Calu3 (cell line): ENCODE measurements at regions not wholly inside any gene's neighbourhood (a gene's known extent, or its start where the extent isn't known, plus 50 kb on each side); places are given as distances from the start of the nearest gene placed in this dataset.

ENCODE experiments used
- BruUV-seq: library from RNA; stranded (reverse); fragments of 400-500 nt; replicated peaks from 2 replicates; lab custom pipeline; 2021; lab: Mats Ljungman, UMichigan
- CTCF ChIA-PET: fragments of 300-600 bp; sonication (Branson Sonifier 250); formaldehyde crosslinking; loops from one replicate; lab custom pipeline; 2022; ENCODE audit warnings: antibody characterized with exemption; lab: Charles Lee
- DNase-seq: peaks from one replicate; pipeline ENCODE4 v3.0.0; 2022
- H3K27ac Mint-ChIP-seq: one replicate; pipeline ENCODE4 v1.8.0; 2022; ENCODE audit warnings: mixed read lengths; ENCODE audit not compliant: unreplicated experiment
- H3K27me3 Mint-ChIP-seq: one replicate; pipeline ENCODE4 v1.8.0; 2022; ENCODE audit warnings: mixed read lengths; ENCODE audit not compliant: unreplicated experiment
- H3K36me3 Mint-ChIP-seq: one replicate; pipeline ENCODE4 v1.8.0; 2022; ENCODE audit warnings: mild to moderate bottlenecking, moderate library complexity, mixed read lengths; ENCODE audit not compliant: insufficient read depth, unreplicated experiment
- H3K4me1 Mint-ChIP-seq: one replicate; pipeline ENCODE4 v1.8.0; 2022; ENCODE audit warnings: mild to moderate bottlenecking, low read depth, mixed read lengths; ENCODE audit not compliant: unreplicated experiment
- H3K4me3 Mint-ChIP-seq: one replicate; pipeline ENCODE4 v1.8.0; 2022; ENCODE audit warnings: mild to moderate bottlenecking, low read depth, moderate library complexity, mixed read lengths; ENCODE audit not compliant: unreplicated experiment
- H3K9me3 Mint-ChIP-seq: one replicate; pipeline ENCODE4 v1.8.0; 2022; ENCODE audit warnings: low read depth, mixed read lengths; ENCODE audit not compliant: unreplicated experiment
- CTCF ChIP-seq: fragments of 200-600 bp; IDR thresholded peaks from one replicate; pipeline ENCODE4 v1.8.0; 2022; ENCODE audit warnings: antibody characterized with exemption; ENCODE audit not compliant: unreplicated experiment
- intact Hi-C: fragments of 100-400 bp; cut with micrococcal nuclease; formaldehyde crosslinking; loops from one replicate; pipeline ENCODE4 v1.10.0; 2022; ENCODE audit not compliant: unreplicated experiment

DNA sequence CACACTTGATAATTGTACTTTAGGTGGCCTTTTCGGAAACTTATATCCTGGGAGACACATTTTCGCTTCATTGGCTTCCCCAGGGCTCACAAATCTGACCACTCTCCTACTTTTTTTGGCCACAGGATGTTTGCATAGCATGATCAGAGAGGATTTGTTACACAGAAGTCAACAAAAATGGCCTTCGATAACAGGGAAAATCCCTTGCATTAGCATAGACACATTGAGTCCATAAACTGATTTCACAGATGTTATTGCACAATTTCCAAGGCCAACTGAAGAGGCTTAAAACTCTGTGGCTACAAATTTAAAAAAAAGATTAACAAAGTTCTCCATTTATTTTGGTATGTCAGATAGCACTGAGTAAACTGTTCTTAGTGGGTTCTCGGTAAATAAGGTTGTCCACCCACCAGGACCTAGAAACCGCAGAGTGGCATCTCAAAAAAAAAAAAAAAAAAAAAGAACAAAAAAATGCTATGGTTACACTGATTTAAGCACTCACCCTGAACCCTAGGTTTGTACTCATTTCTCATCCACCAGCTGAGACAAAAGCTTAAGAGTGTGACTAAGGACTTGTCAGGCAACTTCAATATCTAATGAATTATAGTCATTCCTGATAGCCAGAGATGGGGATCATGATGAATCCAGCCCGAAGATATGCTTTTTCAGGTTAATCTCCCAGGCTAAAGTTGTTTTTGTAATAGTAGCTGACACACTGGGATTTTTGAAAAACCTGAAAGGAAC, 188.9 kb upstream of the SYNPR start:
- H3K36me3 Mint-ChIP-seq = no peaks in the 10 kb centered on the region
- DNase-seq = no peak
- no peaks in the 10 kb centered on the region for H3K27me3 Mint-ChIP-seq
- H3K9me3 Mint-ChIP-seq = no peaks in the 10 kb centered on the region
- no peak for TF ChIP-seq CTCF
- CTCF ChIA-PET = no interaction called here
- H3K27ac Mint-ChIP-seq = no peak overlapping the region
- intact Hi-C loops = no loop called here
- no peaks in the 10 kb centered on the region for H3K4me1 Mint-ChIP-seq
- H3K4me3 Mint-ChIP-seq = no peak overlapping the region
- no TSS peak for BruUV-seq

DNA sequence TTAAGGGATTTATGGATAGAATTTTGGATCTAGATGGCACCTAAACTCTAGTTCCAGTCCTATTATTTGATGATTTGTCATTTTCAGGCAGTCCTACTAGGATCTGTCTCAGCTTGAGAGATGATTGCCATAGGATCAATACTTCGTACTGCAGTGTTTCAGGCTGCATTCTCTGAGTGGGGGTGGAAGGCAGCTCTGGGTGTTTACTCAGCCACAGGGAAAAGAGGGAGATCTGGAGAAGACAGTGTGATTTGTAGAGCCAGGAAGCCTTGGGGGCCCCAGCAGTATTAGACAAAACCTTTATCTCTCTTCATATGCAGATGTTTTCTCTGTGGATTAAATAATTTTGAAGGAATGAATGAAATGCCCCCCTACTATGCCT, 188.4 kb upstream of the SYNPR start:
- TF ChIP-seq CTCF = no peak
- BruUV-seq = no TSS peak
- Mint-ChIP-seq H3K4me1 (no peaks in the 10 kb centered on the region), H3K4me3 (no peak overlapping the region), H3K9me3 (no peaks in the 10 kb centered on the region), H3K27ac (no peak overlapping the region), H3K27me3 (no peaks in the 10 kb centered on the region), H3K36me3 (no peaks in the 10 kb centered on the region)
- no peak for DNase-seq
- intact Hi-C loops = no loop called here
- CTCF ChIA-PET = interaction anchor here (0.6 kb wide), 1 partner anchor 69 kb away, joined by 4 read pairs; no protein-coding TSS in a partner anchor

DNA sequence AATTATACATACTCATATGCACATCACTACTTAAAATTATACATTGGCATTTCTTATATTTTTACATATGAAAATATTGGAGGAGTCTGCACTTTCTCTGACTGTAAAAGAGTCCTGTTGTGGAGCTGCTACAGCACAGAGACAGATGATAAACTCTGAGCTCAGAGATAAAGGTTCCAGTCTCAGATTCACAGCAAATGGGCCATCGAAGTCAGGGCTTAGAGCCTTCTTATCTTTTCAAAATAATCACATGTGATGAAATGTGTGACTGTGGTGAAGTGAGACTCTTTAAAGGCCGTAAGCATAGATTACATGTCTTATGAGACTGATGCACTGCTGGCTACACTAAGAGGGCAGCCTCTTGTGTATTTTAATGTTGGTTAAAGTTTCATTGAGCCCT, 187.5 kb upstream of the SYNPR start:
- H3K4me3 Mint-ChIP-seq = no peak overlapping the region
- H3K27me3 Mint-ChIP-seq = no peaks in the 10 kb centered on the region
- no peaks in the 10 kb centered on the region for H3K36me3 Mint-ChIP-seq
- no peaks in the 10 kb centered on the region for H3K9me3 Mint-ChIP-seq
- BruUV-seq = no TSS peak
- DNase-seq = no peak
- TF ChIP-seq CTCF = no peak
- H3K27ac Mint-ChIP-seq = no peak overlapping the region
- intact Hi-C loops = no loop called here
- CTCF ChIA-PET = interaction anchor here (0.6 kb wide), 1 partner anchor 70 kb away, joined by 4 read pairs; no protein-coding TSS in a partner anchor
- H3K4me1 Mint-ChIP-seq = no peaks in the 10 kb centered on the region

DNA sequence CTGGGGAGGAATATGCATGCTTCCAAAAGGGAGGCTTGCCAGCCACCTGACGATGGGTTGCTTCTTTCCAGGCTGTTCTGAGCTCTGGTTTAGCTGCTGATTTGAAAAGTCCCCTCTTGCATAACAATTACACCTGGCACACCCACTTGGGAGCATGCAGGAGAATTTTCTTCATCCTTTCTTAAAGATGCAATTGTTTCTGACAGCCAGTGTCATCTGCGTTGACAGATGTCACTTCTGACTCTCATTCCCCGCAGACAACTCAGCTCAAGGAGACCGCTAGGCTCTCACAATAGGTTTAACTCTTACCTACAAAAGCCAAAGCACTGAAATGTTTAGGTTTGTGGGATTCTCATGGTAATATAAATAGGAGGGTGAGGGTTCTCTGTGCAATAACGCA, 185.6 kb upstream of the SYNPR start:
- BruUV-seq = no TSS peak
- CTCF ChIA-PET = no interaction called here
- Mint-ChIP-seq H3K4me3 (no peak overlapping the region), H3K9me3 (peaks cover 2% of the 10 kb centered on the region), H3K27ac (no peak overlapping the region), H3K4me1 (no peaks in the 10 kb centered on the region), H3K36me3 (no peaks in the 10 kb centered on the region), H3K27me3 (no peaks in the 10 kb centered on the region)
- TF ChIP-seq CTCF = no peak
- no peak for DNase-seq
- intact Hi-C loops = no loop called here
